HTR-8/SVneo (cell line): ENCODE measurements at regions not wholly inside any gene's neighbourhood (a gene's known extent, or its start where the extent isn't known, plus 50 kb on each side); places are given as distances from the start of the nearest gene placed in this dataset.

Source experiments
- DNase-seq: peaks from one replicate; pipeline ENCODE4 v3.0.0; 2011; ENCODE audit warnings: low spot score, mixed read lengths; ENCODE audit not compliant: insufficient read length
- FAIRE-seq: peaks from 2 replicates; lab custom pipeline; 2011; peaks lifted over from hg19 to GRCh38; lab: Jason Lieb, UNC

DNA sequence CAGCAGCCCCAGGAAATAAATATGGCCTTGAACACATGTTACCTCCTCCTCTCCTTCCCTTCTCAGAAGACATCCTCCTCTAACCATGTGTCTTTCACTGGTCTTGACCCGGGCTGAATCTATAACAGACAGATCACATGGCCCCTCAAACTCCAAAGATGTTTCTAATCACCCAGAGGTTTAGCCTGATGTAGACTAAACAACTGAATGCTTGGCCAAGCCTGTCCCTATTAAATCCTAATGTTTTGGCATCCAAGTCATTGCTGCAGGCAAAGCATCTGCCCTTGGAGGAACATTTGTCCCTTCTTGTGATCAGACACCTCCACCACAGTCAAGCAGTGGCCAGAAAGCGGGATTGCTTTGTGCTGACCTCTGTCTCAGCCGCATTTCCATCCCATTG, 65.5 kb downstream of the ANKRD60 start:
- DNase-seq (no peak), FAIRE-seq (no peak)

DNA sequence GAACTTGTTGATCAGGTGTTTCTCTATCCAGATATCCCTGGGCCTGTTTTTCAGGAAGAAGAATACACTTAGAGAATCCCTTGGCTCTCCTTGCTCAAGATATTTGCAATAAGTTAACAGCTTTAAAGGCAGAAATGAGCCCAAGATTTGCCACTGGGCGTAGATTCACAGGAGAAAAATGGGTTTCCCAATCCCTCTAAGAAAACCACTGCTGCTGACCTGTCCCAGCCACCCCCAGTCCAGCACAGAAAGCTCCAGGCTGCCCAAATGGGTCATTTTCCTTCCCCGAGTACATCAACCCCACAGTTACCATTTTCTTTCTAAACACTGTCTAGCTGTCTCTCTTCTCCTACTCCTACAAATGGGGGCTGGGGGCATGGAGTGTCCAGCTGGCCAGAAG, 67.3 kb downstream of the ANKRD60 start:
- DNase-seq, result no peak
- no peak for FAIRE-seq

DNA sequence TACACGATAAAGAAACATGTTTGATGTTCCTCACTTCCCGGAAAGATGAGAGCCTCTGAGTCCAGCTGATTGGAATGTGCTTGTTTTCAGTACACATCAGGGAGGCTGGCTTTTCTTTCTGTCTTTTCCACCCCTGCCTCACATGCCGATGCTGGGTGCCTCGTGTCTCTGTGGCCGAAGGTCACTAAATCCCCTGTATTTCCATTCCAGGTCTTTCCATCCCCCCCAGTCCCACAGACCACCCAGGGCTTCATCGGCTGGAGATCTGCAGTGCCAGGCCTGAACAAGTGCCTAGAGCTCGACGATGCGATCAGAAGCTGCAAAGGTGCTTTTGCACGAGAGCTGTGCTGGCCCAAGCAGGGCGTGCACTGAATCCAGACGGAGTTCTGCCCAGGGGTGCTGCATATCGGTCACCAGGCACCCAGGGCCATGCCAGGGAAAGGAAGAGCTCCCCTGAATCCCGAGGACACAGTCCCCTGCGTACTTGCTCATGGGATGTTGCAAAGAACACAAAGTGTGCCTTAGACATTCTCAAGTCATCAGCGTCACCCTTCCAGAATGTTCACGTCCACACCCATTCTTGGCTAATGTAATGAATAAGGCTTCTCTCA, 67.9 kb downstream of the ANKRD60 start:
- FAIRE-seq (peak; percentile 96), DNase-seq (peak; percentile 58)

DNA sequence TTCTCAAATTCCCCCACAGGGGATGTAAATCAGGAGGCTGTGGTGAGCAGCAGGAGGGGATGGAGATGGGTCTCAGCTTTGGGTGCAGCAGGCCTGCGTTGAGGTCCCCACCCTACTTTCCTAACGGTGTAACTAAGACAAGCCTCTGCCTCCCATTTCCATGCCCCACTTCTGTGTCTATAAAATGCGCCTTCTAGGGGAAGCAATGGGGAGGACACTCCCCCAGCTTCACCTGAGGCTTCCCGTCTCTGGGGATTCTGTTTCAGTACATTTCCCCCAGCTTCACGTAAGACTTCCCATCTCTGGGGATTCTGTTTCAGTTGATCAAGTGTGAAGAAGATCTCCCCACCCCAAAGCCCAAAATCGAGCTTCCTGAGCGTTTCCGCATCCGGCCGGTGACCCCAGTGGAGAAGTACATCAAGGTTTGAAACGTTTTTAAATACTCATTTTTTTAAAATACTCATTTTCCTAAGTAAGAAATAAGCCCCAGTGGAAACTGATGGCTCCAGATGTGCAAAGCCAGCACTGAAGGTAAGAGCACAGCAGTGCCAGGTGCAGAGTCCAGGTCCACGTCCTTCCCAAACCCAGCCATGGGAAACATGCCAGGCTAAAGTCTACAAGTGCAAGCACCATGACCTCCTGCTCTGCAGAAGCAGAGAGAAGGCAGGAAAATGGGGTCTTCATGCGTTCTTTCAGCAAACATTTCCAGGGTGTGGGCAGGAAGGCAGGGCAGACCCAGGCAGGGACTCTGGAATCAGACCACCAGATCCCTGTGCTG, 73.1 kb downstream of the ANKRD60 start:
- DNase-seq (no peak), FAIRE-seq (peak; percentile 51)

DNA sequence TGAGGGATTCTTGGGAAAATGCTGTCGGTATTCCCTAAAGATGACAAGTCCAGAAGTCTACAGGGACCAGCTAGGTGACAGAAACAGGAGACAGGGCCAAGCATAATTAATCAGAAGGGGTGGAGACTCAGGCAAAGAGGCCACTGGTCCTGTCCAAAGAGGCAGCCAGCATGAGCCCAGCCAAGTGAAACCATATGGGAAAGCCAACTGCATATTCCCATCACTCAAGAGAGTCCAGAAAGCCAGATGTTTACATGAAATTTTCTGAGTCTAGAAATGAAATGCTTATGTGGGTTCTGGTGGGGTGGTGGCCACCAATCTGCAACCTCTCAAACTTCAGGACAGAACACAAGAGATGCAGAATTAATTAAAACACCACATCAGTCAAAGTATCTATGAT, 74.3 kb downstream of the ANKRD60 start:
- no peak for DNase-seq
- FAIRE-seq, result no peak

DNA sequence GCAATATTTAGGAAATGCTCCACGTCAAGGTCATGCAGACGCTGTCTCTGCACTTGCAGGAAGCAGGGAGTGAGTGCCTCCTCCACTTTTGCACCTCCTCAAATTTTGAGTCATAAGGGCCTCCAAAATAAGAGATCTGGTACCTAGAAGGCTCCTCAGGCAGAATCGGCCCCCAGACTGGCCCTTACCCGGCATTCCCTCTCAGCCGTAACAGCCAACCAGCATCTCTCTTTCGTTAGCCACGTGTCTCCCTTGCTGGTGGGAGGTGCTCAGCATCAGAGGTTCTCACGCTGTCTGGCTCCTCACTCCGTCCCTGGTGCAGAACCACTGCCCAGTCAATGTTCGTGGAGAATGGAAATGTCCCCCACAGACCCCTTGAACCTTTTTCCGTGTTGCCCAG, 75.3 kb downstream of the ANKRD60 start:
- DNase-seq (no peak), FAIRE-seq (no peak)

DNA sequence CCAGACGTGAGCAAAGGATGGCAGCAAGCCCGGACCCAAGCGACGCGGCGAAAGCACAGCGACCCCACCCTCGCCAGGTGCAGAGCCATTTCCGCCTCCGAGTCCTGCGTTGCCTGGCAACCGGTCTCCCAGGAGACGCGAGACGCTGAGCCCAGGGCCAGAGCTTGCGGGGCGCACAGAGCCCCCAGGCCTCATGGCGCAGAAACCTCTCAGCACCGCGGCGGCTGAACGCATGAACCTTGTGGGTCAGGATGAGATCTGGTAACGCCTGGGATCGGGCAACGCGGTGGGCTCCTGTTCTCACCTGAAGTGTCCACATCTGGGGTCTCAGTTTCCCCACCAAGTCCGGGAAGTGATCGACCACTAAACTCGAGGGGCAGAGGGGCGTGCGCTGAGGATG, 77.7 kb downstream of the ANKRD60 start:
- FAIRE-seq (no peak), DNase-seq (no peak)

DNA sequence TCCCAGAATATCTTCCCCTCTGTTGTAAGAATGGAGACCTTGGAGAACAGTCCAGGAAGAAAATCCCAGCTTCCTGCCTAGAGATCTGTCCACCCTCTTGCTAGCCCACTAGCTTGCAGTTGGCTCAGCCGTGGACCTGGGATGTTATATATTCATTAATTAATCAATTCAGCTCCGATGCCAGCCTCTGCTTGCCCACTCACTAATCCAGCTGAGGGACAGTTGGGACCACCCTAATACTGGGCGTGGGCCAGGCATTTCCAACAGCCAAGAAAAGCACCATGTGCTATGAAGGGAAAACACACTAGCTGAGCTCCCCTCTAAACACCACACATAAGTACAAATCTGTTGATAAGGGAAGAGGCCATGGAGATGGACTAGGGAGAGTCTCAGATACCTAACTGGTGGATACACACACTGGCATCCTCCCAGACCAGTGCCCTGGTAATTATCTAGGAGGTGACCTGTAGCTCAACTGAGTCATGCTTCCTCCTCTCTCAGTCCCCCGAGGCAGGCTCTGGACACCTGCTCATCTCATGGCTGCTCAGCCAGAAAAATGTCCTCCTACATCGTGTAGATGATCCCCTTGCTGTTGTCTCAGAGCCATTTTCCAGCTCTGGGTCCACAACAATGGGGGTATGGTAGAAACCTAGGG, 78.9 kb downstream of the ANKRD60 start:
- DNase-seq, result peak; percentile 66

DNA sequence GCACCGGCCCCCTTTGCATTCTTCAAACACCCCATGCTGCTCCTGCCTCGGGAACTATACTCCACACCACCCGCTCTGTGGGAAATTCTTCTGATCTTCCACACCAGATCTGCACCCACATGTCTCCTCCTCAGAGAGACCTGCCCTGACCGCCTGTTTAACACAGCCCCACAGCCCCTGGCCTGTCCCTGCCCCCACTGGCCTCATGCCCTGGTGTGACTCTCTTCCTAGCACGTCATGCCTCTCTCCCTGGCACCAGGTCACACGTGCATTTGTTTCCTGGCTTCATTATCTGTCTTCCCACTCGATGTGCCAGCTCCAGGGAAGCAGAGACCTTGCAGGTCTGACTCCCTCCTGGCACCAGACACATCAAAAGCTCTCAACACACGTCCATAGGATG, 79.6 kb downstream of the ANKRD60 start:
- FAIRE-seq, result no peak

More for the DNA sequence above, 78.9 kb downstream of the ANKRD60 start:
- peak; percentile 91 for FAIRE-seq

DNA sequence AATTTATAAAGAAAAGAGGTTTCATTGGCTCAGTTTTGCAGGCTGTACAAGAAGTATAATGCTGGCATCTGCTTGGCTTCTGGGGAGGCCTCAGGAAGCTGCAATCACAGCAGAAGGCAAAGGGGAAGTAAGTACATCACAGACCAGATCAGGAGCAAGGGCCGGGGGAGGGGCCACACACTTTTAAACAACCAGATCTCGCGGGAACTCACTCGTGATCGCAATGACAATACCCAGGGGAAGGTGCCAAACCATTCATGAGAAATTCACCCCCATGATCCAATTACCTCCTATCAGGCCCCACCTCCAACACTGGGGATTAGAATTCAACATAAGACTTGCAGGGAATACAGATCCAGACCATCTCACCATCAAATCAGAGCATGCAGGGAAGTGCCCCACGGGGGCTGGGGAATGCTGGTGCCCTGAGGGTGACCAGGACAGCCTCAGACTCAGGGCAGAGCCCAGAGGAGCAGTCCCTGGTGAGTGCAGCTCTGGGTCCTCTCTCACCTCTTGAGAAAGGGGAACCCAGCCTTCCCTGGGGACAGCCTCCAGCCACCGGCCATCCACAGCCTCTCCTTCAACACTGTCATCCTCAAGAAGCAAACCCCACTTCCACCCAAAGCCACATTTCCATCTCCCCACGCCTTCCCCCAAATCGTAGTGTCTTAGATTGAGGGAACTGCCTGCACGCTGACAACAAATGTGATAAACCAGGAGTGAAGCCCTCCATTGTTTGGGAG, 80.7 kb downstream of the ANKRD60 start:
- no peak for DNase-seq
- peak; percentile 44 for FAIRE-seq

More for the DNA sequence above, 79.6 kb downstream of the ANKRD60 start:
- DNase-seq, result no peak

DNA sequence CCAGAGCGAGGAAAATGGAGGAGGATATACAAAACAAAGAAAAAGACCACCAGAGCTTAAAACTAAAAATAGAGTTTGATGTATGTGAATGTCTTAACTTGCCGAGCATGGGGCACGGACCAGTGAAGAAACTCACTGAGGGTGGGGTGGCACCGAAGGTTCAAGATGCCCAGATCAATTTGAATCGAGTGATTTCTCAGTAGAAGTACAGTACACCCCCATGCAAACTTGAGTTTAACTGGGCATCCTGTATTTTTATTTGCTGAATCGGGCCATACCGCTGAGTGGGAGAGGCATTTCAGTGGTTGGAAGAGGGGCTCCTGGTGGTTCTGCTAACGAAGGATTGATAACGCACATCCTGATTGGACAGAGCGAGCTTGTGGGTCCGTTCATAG, 81.7 kb downstream of the ANKRD60 start:
- peak; percentile 81 for FAIRE-seq

DNA sequence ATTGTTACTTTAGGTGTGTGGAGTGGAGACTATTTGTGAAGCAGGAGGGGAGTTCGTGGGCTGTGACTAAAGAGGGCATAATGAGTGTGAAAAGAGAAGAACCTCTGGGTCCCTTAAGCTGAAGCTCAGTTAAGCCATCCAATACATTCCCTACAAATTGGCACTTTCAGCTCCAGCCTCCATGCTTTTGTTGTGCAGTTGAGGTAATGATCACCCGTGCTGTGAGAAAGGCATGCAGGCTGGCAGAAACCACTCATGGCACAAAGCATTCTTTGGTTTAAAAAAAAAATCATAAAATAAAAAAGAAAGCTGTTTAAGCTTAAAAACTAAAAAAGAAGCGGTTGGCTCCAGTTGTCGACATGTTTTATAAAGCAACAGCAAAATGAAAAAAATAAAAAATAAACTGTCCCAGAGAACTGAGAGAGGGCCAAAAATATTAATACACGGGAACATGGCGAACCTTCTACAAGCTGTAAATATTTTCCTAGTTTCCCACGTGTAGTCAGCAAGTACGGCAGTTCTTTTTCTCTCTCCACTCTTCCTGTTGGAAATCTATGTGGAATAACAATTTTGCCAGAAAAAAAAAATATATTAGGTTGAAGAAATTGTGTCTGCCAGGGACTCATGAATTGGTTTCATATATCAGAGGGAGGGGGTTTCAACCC, 82.2 kb downstream of the ANKRD60 start:
- DNase-seq (no peak), FAIRE-seq (no peak)

More for the DNA sequence above, 81.7 kb downstream of the ANKRD60 start:
- DNase-seq, result no peak

DNA sequence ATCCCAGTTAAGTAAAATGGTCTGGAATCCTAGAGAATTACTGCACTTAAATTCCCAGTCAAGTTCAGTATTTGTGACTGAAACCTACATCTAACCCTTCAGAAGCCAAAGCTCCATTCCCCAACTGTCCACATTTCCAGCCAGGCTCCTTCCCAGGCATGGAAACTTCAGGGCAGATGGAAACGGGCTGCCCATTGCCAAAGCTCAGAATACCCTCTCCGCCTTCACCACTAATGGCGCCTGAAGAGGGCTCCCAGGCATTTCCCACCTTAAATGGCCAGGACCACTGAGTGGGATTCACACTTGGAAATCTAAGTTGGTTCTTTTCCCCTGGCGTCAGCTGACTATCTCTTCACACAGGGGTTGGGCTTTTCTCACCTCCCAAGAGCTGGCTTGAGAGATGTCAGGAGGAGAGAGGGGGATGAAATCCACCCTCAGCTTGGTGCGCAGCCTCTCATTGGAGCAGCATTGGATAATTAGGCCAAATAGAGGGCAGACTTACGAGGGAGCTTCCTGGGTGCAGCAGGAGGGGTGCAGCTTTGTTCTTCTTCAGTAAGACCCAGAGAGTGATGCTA, 82.9 kb downstream of the ANKRD60 start:
- no peak for FAIRE-seq
- no peak for DNase-seq

DNA sequence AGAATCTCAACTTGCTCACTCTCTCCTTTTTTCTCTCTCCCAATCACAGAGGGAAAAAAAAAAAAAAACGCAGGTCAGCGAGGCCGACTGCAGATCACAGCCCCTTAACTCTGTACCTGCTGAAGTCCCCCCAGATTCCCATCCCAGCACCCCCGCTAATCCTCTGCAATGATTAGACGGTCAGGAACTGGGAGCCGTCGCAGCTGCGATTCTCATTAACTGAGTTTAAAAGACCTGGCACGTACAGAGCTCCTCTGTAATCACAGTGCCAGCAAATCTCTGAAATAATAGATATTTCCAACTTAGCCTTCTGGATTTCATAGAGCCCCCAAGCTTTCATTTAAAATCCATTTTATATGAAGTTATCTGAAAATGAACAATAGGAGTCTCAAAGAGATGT, 84.4 kb downstream of the ANKRD60 start:
- DNase-seq, result no peak
- no peak for FAIRE-seq

DNA sequence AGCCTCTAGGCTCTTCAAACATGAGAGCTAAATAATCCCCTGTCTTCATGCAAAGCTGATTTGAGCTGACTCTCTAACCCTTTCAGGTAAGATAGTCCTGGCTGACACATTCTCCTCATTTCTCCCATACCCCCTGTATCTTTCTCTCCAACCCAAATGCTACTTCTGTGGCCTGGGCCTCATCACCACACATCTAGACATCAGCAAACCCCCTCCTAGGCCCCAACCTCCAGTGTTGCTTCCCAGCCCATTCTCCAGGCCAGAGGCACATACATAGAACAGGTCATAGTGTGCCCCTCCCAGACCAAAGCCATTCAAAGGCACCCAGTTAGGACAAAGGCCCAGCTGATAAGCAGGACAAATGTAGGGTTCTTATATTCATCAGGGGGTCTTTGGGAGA, 84.9 kb downstream of the ANKRD60 start:
- DNase-seq, result no peak
- no peak for FAIRE-seq

DNA sequence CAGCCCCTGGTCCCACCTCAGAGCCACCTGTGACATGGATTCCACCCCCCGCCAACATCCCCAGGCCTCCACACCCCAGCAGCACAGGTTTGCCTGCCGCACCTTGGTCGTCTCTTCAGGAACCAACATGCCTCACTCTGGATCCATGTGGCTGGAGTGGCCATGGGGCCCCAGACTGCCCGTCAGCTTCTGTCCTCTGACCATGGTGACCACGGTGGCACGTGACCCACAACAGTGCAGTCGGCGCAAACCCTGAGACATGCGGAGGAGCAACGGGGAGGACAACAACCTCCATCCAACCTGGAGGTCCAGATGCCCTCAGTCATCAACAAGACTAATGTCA, 85.6 kb downstream of the ANKRD60 start:
- FAIRE-seq (peak; percentile 98), DNase-seq (no peak)

DNA sequence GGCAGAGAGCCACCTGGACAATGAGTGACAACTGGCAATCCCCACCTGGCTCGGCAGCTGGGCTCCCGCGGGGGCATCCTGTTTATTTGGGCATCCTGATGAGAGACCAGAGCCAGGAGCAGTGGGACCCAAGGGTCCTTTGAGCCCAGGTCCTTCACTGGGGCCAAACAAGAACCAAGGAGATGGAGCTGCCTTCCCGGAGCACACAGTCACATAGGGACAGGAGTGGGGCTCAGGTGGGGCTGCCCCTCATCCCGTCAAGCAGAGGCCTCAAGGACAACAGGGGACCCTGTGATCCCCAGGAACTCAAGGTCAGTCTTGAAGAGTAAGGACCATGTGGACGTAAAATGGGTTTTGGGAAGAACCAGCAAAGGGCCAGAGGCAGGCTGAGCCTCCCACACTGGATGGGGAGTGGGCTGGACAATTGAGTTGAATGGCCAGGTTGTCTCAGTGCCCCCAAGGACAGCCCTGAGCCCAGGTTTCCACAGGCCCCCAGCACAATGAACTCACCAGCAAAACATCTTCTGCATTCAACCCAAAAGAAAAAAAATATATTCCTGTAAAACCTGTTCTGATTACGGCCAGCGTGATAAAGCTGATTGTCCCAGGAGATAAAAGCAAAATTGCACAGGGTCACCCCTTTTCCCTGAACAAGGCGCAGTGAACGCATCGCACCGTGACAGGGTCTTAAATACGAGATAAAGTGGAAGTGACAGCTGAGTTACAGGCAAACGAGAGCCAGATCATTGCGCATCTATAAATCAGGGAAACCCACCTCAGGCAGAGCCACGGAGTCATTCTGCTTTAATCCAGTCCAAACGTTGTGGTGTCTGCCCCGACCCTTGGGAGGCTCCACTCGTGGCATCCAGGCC, 86.2 kb downstream of the ANKRD60 start:
- FAIRE-seq (peak; percentile 42), DNase-seq (no peak)

DNA sequence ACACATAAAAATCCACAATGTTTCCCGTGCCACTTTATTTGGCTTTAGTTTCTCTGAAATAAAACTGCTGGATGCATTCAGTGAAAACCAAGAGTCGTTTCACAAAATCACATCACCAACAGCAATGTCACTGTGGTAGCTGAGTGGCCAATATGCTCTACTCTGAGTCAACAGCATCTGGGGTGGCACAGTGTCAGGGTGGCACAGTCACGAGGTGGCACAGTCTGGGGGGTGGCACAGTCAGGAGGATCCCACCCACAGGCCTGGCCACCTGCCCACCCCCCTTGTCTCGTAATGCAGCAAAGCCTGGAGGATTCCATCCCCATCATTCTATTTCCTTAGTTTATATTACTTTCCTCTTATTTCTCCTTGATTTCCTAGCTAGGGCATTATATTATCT, 87.0 kb downstream of the ANKRD60 start:
- no peak for DNase-seq
- peak; percentile 94 for FAIRE-seq

DNA sequence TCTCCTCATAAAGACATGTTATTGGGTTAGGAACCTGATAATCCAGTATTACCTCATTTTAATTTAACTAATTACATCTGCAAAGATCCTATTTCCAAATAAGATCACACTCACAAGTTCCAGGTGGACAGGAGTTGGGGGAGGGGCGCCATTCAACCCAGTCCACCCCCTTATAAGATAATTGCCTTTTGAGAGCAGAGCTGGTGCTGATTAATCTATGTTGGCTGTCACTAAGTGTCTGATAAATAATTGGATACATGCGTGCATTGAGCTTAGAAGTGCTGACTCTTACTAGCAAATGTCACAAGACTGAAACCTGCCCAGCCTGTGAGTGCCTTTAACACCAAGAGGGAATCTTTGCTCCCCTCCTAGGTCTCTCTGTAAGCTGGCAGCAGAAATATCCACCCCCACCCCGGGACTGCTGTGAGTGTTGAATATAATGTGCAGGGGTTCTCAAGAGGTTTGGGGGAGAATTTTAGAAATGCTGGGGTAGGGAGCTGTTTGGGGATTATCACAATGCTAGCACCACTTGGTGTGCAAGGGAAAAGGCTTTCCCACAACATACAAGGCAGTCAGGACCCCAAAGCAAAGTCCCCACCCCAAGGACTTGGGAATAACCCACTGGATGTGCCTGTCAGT, 87.5 kb downstream of the ANKRD60 start:
- DNase-seq (no peak), FAIRE-seq (no peak)
